GM18507 (cell line): ENCODE measurements at regions not wholly inside any gene's neighbourhood (a gene's known extent, or its start where the extent isn't known, plus 50 kb on each side); places are given as distances from the start of the nearest gene placed in this dataset.
"Not testable (repeated sequence)": the region's sequence is repeated elsewhere in the genome, so short reads cannot be mapped to it uniquely, and the experiment has no call there.

Source experiments
- DNase-seq: peaks from one replicate; pipeline ENCODE4 v3.0.0; 2011; ENCODE audit warnings: low read depth; ENCODE audit not compliant: insufficient read length; ENCODE audit errors: extremely low spot score
- FAIRE-seq: peaks from 2 replicates; lab custom pipeline; 2011; peaks lifted over from hg19 to GRCh38; lab: Jason Lieb, UNC

DNA sequence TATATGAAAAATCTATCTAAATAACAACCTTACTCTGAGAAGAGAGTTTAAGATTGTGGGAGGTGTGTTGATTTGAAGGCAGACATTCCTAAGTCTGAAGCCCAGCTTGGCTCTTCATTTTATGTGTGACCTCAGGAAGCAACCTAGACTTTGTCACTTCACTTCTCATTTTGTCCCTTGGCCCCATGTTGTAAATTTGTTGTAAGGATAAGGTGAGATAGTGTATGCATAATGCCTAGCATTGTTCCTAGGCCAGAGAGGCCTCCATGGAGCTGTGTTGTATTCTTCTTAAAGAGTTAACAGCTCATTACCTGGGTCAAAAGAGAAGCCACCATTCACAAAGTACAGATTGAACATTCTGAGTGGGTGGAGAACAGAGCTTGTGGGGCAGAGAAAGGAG lies 1084.4 kb upstream of the SLIT2 start:
- FAIRE-seq (no peak), DNase-seq (no peak)

- DNase-seq (no peak), FAIRE-seq (no peak)
Observed at GRCh38 chr4:19164334-19164733, 1087.4 kb upstream of the SLIT2 start.

DNA sequence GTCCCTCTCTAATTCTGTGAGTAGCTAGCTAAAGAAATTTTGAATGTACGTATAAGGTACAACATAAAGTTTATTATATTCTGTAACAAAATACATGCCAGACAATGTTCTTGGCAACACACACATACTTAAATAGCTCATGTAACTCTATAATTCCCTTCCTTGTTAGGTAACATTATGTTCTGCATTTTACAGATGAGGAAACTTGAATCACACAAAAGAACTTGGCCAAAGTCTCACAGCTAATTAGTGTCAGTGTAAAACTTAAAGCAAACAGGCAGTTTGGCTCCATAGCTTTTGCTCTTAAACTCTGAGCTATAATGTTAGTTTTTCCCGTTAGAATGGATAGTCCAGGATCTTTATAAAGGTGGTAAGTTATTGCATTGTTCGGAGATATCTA lies 1091.8 kb upstream of the SLIT2 start:
- FAIRE-seq, result no peak
- no peak for DNase-seq

DNA sequence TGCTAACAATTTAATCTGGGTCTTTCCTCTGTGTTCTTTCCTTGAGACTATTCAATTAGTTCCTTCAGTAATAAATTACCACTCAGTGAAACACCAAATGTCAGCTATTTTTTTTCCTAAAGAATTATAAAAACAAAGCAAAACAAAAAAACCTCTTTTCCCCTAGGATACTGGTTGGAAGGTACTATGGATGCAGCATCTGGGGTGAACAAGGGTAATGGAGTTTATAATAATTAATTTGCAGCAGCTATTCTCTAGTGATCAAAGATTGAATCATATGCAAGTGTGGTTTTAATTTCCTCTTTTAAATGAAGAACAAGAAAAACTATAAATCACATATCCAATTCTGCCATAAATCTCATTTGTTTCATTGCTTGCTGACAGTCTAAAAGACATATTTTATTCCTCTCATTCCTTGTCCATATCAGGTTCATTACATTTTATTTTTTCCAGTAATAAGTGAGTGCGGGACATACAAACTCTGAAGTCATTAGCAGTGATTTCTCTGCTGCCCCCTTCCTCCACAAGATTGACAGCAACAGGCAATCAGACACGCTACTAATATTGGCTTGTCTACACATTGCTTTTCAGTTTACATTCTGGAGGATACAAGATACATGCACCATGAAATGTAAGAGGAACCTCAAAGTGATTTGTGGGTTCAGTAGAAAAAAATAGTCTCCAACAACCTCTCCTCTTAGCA lies 1093.4 kb upstream of the SLIT2 start:
- DNase-seq, result no peak
- FAIRE-seq, result no peak

GRCh38 chr4:19156786-19157185 lies 1094.9 kb upstream of the SLIT2 start:
- FAIRE-seq, result no peak
- no peak for DNase-seq

DNA sequence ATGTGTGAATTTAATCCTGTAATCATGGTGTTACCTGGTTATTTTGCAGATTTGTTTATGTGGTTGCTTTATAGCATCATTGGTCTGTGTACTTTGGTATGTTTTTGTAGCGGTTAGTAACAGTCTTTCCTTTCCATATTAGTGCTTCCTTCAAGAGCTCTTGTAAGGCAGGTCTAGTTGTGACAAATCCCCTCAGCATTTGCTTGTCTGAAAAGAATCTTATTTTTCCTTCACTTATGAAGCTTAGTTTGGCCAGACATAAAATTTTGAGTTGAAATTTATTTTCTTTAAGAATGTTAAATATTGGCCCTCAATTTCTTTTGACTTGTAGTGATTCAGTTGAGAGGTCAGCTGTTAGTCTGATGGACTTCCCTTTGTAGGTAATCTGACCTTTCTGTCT lies 1096.1 kb upstream of the SLIT2 start:
- no peak for DNase-seq
- no peak for FAIRE-seq

- FAIRE-seq, DNase-seq: not testable (repeated sequence)
Observed at GRCh38 chr4:19154267-19154666, 1097.4 kb upstream of the SLIT2 start.

GRCh38 chr4:19152264-19152663 lies 1099.4 kb upstream of the SLIT2 start:
- FAIRE-seq, result no peak
- no peak for DNase-seq

DNA sequence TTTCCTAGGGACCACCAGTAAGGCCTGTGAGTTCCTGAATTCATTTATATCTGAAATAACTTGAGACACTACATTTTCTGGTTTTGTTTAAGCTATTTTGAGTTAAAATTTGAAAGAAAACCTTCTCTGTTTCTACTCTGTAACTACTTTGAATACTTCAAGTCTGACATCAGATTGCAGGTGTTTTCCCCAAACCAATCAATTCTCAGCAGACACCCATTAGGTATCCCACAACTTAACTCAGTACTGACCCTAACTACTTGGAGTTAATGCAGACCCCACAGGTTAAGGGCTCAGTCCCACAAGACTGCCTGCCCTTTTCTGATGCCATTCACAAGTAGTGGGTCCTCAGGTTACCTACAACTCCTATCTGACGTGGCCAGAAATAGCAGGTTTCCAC lies 1100.0 kb upstream of the SLIT2 start:
- FAIRE-seq (no peak), DNase-seq (no peak)

GRCh38 chr4:19146038-19146437 lies 1105.7 kb upstream of the SLIT2 start:
- FAIRE-seq, result no peak
- no peak for DNase-seq

DNA sequence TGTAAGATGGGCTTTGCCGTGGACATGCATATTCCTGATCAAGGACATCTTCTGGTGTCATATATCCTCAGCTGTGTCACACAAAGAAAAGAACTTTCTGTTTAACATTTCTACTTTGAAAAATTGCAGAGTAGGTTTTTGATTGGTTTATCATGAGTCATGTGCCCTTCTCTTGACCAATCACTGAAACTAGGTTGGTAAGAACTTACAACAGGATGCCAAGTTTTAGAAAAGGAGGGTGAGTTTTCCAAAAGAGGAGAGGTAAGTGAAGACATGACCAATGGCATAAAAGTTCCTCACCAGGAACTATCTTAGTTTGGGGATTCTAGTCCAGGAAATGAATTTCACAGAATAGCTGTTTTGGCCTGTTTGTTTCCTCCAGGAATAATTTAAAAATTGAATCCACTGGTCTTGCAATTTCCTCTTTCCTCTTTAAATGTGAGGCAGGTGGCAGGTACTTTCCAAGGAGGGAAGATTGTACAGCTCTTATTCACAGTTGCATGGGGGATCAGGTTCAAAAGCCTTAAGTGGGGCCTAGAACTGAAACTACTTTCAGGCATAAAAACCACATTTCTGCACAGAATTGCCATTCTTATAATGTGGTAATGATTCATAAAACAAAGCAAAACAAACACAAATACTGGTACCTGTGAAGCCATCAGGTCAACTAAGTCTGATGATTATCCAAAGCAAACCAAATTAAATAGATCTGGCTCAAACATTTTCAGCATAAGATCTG lies 1114.5 kb upstream of the LCORL start:
- FAIRE-seq (no peak), DNase-seq (no peak)

DNA sequence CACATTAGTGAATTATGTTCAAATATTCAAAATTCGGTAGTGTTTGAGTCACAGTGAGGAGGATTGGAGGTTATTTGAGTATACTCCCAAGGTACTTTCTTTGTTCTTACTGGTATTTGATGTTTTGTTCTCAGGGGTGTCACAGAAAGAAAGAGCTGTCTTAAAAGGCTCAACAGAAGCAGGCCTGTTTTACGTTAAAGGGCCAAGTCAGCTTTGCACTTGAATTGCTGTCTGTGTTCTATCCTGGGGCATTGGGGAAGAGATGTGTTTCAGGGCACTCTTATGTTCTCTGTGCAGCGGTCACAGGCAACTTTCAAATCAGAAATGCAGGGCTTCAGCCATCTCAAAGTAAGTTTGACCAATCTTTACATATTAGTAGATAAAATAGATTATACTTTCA lies 1113.1 kb upstream of the LCORL start:
- DNase-seq (no peak), FAIRE-seq (no peak)

DNA sequence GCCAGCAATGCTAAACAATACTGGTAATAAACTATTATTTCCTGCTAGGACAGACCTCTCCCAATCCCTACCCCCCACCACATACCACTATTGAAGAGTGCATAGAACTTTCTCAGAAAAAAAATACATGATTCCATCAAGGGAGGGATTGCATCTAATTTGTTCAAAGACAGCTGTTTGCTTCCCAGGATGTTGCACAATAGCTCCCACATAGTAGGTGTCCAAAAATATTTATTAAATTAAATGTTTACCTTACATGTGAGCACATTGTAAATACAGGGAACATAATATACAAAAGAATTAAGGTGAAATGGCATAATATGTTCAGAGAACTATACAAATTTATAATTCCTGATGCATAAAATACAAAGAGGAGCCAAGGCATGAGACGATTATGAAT lies 1111.8 kb upstream of the LCORL start:
- FAIRE-seq (no peak), DNase-seq (no peak)

- FAIRE-seq (no peak), DNase-seq (no peak)
Observed at GRCh38 chr4:19130866-19131265, 1109.3 kb upstream of the LCORL start.

- DNase-seq, result no peak
- no peak for FAIRE-seq
Observed at GRCh38 chr4:19128176-19128575, 1106.6 kb upstream of the LCORL start.

DNA sequence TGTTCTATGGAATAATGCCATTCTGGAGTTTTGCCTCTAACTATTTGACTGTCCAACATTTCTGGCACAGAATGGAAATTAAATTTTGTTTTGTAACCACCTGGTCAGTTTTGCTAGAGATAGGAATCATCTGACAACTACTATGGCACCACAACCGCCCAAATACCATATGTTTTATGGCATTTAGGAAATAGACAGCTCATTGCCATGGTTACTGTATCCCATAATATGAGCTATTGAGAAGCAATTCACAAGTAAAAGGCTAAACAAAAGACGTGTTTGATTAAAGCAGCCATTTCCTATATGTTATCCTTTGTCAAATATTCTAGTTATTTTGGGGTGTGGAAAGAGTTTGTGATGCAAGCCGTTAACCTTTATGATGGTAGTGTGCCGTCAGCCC lies 1105.3 kb upstream of the LCORL start:
- DNase-seq (no peak), FAIRE-seq (no peak)

DNA sequence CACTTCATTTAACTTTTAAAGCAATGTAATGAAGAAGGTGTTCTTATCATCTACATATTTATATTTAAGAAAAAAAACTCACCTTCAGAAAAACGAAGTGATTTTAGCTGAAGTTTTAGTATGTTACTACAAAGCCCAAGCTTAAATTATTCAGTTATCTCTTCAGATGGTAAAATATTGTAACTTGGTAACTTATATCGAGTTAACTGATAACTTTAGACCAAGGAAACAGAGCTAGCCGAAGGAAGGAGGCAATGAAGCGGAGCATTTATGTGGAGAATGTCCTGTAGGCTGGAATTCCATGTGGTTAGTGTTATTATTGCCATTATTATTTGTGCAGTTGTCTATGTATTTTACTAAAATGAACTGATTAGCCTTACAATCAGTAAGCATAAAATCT lies 1102.1 kb upstream of the LCORL start:
- FAIRE-seq (no peak), DNase-seq (no peak)

DNA sequence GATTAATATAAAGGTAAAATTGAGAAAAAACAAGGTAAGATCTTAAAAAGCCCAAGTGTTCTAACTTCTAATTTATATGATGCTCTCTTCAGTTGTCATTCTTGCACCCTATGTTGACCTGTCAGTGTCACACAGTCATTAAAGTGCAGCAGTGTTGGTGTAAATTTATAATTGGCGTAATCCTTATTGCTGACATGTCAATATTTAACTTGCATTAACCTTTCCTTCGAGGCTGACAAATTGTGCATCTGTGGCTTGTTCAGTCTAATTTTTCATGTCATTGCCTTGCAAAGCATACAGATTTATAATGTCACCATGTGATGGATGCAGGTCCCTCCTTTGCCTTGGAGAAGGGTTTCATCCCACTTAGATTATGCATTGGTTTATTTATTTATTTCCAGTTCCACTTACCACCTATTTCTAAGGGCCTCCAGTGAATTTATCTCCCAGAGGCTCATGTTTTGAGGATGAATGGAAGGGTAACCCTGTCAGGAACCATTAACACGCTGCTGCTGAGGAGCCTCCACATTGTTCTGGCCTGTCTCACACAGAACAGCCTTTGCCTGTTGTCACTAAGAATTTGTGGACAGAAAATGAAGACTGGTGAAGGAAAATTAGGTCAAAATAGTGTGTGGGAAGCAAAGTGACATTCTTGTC lies 1098.5 kb upstream of the LCORL start:
- FAIRE-seq (no peak), DNase-seq (no peak)

- no peak for FAIRE-seq
- no peak for DNase-seq
Observed at GRCh38 chr4:19117022-19117421, 1095.5 kb upstream of the LCORL start.

GRCh38 chr4:19104176-19104575 lies 1082.6 kb upstream of the LCORL start:
- DNase-seq, result no peak
- FAIRE-seq, result no peak

- no peak for DNase-seq
- FAIRE-seq, result no peak
Observed at GRCh38 chr4:19095491-19096046, 1074.0 kb upstream of the LCORL start.
